ENCODE measurements at regions not wholly inside any gene's neighbourhood (a gene's known extent, or its start where the extent isn't known, plus 50 kb on each side); places are given as distances from the start of the nearest gene placed in this dataset.
A peak's percentile ranks its signal among the peaks of the same experiment; 100 is the strongest.
"Not testable (repeated sequence)": the region's sequence is repeated elsewhere in the genome, so short reads cannot be mapped to it uniquely, and the experiment has no call there.

DNA sequence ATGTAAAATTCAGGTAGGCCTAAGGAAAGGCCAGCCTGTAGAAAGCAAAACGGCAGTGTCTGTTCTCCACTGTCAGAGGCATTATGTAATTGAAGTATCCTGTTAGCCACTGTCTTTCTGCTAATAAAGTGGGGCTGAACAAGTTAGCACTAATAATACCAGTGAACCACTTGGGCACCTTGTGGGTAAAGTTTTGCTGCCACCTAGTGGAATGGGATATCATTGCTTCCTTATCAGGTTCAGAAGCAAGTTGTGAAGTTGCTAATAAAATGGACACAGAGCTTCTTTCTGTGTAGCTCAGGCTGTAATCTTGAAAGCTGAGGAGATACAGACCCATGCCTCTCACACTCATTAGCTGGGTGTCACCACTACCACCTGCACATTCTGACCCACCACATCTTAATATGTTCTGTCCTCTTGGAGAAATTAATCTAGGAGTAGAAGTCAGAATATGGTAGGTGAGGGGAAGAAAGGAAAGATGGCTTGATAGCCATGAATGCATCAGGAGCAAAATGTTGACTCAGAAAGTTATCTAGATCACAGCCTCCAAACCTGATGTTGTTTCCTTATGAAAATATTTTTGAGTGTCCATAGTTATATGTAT is 175.1 kb downstream of the SEPTIN7 start:
- DNase-seq = peak; percentile 91

DNA sequence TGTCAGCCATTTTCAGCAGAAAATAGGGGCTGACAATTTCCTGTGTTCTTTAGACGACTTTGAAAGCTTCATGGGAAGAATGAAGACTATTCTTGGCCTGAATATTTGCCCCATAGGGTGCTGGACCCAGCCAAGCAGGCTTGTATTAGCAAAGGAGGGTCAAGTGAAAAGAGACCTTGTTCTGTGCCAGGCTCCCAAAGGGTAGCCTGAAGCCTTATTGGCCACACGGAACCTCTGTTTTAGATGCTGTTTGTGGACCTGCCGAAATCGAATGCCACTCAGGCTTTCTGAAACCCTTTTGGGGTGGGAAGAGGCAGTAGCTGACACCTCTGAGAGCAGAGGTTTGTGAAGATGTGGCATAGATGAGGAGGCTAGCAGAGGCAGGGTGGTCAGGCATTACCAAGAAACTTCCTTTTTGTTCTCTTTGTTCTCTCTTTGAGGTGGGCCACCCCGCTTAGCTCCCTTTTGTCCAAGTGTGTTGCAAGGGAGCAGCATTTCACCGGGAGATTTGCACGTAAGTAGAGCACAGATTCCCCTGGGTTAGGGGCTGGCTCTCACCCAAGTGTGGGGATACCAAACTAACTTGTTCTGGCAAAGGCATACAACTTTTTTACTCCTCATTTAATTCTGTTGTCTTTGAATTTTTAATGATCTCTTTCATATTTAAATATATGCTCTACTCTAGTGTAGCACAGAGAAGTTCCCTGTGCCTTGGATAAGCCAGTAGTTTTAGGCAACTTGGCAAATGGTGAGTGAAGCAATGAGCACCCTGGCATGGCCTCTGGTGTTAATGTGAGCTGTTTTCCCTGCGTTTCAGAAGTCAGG is 174.0 kb upstream of the EEPD1 start:
- DNase-seq = not testable (repeated sequence)

DNA sequence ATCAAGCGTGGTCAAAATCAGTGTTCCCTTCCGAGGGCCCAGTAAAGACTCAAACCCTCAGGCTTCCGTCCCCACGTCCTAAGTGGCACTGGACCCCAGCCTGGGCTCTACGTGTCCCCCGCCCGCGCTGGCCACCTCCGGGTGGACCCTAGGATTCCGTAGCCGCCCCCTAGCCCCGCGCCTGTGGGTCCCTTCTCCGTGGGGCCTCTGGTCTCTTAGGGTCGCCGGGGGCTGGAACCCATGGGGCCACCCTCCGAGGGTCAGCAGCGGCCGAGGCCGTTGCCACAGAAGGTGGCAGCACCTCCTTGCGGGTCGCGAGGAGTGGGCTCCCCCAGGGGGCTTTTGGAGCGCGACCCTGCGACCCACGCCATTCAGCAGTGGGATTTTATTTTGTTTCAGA is 170.5 kb upstream of the EEPD1 start:
- no peak for DNase-seq

DNA sequence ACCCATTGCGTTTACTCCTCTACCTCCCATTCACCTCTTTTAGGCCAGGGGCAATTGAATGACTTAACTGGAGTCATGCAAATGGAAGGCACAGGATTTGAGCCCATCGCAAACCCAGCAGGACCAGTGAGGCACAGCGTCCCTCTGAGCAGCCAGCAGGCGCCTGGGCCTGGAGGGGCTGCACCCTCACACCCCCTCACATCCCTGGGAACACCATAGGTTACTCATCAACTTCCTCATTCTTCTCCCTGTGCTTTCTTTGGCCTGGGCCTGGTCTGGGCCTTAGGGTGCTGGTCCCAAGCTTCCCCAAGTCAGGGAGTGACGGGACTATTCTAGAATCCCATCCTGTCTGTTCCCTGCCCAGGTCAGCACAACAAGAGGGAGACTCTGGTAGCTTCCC is 169.4 kb upstream of the EEPD1 start:
- no peak for DNase-seq

DNA sequence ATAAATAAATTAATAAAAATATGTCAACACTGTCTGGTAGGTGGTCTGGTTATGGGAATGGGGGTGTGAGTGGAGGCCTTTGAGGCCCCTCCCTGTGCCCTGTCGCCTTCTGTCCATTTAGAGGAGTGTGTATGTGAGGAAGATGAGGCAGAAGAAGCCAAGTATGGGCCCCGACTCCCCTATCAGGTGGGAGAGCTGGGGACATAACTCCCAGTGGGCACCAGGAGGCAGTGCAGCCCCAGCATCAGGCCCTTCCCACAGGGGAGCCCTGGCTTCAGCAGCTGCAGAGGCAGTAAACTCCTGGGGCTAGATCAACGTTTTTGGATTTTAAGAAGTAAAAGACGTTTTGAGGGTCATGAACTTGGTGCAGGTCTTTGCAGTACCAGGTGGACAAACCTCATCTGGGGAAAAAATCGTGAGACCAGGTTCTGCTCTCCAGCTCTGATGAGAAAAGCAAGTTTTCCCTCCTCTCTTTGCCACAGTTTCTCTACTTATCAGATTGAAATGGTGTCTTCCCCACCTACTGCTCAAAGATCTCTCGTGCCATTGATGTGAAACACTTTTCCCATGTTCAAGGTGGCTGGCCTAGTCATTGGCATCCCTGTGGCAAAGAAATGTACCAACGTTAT is 167.8 kb upstream of the EEPD1 start:
- DNase-seq = peak; percentile 89

DNA sequence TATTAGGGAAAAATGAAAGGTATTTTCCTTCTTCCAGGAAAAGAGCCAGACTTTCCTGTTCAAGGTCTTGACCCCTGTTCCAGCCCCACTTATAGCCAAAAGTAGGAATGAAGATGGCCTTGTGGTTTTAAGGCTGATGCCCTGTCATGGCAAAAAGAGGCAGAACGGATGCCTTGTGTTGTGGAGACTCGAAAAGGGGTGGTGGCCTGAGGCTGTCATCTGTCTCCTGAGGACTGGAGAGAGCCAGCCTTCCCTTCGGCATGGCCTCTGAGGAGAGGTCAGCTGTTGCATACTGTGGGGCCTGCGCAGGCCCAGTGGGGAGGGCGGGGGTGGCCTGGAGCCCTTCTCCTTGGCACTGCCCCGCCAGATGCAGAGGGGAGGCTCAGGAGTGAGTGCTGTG is 166.0 kb upstream of the EEPD1 start:
- DNase-seq = no peak

DNA sequence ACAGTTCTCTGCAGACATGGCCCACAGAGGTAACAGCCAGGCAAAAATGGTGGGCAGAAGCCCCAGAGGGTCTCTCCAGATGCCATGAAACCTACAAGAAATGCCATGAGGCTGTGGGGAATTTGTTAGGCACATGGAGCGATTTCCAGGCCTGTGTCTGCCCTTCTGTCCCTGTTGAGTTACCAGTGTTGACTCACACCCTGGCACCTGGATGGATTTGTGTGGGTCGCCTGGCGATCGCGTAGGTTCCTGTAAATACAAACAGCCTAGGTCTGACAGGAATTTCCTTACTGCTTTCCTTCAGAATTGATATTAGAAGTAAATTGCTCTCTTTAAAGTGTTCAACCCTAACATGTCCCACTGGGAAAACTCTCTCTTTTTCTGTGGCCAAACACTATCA is 164.9 kb upstream of the EEPD1 start:
- no peak for DNase-seq

DNA sequence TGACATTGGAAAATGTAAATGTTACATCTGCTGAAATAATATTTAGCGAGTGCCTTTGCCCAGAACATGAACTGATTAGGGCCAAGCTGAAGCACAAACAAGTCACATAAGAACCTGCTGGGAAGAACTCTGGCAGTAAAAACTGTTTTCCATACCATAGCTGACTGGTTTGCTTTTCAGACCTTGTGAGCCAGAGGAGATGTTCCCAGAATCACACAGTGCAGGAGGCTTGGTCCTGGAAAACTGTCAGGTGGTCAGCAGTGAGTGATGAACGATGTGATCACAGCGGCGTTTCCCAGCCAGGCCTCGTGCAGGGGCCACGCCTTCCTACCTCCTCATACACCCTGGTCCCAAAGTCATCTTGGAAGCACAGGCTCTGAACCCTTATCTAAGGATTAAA is 164.2 kb upstream of the EEPD1 start:
- no peak for DNase-seq

DNA sequence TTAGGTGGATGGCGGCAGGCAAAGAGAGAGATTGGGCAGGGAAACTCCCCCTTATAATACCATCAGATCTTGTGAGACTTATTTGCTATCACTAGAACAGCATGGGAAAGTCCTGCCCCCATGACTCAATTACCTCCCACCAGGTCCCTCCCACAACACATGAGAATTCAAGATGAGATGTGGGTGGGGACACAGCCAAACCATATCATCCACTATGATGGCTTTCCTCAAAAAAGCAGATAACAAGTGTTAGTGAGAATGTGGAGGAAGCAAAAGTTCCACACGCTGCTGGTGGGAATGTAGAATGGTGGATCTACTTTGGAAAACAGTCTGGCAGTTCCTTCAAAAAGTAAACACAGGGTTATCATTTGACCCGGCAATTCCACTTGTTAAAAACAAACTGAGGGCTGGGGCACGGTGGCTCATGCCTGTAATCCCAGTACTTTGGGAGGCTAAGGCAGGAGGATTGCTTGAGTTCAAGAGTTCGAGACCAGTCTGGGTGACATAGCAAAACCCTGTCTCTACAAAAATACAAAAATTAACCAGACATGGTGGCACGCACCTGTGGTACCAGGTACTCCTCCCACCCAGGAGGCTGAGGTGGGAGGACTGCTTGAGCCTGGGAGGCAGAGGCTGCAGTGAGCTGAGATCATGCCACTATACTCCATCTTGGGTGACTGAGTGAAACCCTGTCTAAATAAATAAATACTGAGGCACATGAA is 161.4 kb upstream of the EEPD1 start:
- DNase-seq = no peak

DNA sequence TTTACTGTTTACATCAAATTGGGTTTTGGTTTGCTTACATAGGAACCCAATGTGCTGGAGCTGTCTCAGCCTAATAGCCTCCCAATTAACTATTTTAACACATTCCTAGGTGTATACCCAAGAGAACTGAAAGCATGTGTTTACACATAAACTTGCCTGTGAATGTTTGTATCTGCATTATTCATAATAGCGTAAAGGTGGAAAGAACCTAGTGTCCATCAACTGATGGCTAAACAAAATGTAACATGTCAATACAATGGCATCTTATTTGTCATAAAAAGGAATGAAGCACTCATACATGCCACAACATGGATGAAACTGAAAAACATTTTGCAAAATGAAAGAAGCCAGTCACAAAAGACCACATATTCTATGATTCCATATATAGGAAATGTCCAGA is 160.6 kb upstream of the EEPD1 start:
- no peak for DNase-seq

DNA sequence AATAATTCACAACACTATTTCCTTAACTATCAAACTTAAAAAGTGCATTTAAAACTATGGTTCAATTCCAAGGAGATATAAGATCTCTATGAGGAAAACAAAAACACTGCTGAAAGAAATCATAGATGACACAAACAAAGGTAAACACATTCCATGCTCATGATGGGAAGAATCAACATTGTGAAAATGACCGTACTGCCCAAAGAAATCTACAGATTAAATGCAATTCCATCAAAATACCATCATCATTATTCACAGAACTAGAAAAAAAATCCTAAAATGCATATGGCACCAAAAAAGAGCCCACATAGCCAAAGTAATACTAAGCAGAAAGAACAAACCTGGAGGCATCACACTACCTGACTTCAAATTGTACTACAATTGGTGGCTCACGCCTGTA is 159.9 kb upstream of the EEPD1 start:
- no peak for DNase-seq

DNA sequence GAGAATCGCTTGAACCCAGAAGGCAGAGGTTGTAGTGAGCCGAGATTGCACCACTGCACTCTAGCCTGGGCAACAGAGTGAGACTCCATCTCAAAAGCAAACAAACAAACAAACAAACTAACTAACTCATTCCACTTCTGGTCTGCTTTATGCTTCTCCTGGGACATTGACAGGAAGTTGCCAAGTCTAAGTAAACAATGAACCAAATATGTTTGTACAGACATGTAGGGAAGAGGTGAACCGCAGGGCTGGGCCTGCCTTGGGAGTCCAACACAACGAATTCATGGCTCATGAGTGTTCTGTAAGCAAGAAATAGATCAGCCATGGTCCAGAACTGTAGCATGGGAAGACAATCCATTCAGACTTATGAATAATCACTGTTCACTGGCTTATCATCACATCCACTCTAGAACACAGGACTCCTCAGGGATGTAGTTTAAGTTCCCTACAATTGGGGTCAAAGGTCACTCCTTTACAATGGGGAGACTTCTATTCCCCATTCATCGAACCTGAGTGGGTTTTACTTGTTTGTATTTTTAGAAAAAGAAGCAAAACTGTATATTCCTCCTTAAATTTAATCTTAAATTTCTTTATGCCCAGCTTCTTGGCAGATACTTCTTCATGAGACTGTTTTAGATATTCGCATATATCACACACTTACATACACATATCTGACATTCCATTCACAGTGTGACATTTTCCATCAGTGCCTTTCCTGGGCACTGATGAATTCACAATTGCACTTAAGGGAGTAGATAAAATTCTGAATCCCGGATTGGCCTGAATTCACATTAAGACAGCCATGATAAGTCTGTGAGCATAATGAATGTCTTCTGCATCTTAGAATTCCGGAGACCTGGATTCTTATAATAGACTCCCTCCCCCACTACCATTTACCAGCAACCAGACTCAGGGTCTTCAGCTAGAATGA is 159.1 kb upstream of the EEPD1 start:
- DNase-seq = no peak

DNA sequence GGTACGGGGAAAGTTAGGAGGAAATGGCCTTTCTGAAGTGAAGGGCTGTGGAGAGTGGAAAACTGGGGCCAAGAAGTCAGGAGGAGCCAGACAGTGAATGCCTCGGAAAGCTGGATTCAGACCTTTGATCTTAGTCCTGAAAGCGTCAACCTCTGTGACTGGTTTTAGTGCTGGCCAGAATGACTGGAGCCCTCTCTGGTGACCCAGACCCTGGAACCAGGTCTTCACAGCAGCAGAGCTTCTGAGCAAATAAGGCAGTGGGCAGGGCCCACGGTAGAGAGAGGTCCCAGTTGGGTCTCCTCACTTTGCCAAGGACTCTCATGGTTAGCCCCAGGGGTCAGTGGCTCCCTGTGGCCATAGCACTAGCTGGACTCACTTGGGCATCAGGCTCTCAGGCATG is 157.7 kb upstream of the EEPD1 start:
- no peak for DNase-seq

DNA sequence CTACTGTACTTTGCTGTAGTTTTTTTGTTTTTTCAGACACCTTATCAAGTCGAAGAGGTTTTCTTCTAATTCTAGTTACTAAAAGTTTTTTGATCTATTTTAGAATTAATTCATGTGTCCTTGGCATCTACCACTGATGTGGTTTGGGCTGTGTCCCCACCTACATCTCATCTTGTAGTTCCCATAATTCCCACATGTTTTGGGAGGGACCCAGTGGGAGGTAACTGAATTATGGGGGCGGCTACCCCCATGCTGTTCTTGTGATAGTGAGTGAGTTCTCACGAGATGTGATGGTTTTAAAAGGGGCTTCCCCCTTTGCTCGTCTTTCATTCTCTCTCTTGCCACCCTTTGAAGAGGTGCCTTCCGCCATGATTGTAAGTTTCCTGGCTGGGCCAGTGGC is 154.6 kb upstream of the EEPD1 start:
- DNase-seq = no peak

DNA sequence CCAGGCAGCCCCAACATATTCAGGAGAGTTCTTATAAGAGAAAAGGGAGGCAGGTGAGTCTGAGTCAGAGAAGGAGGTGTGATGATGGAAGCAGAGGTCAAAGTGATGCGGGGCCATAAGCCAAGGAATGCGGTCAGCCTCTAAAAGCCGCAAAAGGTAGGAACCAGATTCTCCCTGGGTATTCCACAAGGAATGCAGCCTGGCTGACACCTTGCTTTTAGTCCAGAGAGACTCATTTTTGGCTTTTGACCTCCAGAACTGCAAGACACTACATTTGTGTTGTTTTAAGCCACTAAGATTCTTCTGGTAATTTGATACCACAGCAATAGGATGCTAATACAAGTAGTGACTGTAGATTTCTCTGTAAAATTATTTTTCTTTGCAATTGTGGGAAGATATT is 151.5 kb upstream of the EEPD1 start:
- DNase-seq = no peak

DNA sequence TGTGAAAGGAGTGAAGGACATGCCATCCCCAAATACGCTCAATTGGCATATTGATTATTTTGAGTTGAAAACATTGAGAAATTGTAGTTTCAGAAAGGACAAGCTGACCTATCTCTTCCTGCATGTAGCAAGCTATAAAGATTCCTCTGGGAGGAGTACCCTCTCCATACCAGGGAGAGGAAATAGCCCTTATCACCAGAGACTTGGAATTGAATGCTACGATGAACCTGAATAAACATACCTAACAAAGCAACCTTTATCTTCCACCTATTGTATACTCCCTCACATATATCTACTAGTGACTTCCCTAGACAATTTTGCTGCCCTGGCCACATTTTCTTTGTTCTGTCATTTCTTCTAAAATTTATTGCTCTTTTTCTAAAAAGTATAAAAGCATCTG is 150.2 kb upstream of the EEPD1 start:
- no peak for DNase-seq

DNA sequence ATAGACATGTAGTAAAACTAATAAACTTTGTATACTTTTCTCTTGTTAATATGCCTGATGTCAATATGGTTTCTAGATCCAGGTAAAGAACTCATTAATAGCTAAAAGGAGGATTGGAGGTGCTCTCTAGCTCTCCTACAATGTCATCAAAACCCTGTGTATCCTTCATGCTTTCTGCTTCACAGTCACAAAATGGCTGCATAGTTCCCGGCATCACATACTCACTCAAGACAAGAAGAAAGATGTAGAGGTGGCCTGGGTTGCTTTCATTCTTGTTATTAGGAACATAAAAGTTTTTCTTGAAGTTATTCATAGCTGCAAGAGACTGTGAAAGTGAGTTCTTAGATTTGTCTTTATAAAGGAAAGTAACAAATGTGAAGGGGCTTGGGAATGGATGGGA is 149.7 kb upstream of the EEPD1 start:
- DNase-seq = no peak

DNA sequence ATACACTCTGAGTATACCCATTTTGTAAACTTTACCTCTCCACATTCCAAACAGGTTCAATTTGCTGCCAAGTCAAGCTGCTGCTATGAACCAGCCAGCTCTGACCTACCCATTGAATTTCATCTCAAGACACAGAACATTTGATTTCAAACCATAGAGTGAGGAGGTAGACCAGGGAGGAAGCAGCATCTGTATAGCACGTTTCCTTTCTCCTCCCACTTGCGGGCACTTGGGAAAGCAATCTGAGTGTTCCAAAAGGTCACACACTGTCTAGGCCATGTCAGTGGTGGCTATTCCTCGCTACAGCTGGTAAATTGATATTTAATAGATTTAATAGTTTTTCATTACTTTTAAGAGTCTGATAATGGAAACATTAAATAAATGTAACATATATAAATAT is 147.8 kb upstream of the EEPD1 start:
- no peak for DNase-seq

DNA sequence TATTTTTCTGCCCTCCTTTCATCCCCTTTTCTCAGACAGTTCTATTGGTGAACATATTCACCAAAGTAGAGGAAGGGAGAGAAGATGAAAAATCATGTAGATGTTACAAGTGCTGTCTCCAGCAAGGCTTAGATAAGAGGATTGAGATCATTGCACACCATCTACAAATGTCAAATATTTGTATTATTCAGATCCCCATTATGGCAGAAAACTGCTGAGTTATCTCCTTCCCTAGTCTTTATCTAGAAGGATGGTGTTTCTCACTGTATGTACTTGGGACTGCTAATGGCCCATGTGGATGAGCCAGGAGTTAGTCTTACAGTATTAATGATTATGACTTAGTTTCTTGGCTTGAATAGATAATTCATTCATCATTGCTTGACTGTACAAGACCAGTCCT is 147.2 kb upstream of the EEPD1 start:
- DNase-seq = no peak

DNA sequence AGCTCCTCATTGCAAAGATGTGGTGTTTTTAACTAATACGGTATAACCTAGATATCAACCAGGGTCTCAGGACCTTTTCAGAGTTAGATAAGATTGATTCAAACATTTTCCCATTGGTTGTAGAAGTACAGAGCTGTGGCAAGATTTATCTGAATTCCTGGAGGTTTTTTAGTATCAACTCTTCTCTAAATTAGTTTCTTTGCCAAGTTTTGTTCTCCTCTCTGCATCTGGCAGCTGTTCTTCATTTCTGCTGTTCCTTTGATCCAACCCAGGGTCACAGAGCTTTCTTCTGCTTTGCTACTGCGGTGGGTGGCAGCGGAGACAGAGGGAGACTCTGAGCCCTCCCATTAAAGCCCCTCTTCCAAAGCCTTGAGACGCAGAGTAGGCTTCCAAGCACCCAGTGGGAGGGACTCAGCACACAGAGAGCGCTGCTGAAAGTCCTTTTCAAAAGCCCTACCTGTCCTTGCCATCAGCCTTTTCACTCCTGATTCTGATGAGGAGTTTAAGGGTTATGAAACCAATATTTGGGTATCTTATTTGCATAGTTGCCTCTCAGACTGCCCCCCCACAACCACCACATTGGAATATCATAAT is 146.3 kb upstream of the EEPD1 start:
- DNase-seq = no peak

DNA sequence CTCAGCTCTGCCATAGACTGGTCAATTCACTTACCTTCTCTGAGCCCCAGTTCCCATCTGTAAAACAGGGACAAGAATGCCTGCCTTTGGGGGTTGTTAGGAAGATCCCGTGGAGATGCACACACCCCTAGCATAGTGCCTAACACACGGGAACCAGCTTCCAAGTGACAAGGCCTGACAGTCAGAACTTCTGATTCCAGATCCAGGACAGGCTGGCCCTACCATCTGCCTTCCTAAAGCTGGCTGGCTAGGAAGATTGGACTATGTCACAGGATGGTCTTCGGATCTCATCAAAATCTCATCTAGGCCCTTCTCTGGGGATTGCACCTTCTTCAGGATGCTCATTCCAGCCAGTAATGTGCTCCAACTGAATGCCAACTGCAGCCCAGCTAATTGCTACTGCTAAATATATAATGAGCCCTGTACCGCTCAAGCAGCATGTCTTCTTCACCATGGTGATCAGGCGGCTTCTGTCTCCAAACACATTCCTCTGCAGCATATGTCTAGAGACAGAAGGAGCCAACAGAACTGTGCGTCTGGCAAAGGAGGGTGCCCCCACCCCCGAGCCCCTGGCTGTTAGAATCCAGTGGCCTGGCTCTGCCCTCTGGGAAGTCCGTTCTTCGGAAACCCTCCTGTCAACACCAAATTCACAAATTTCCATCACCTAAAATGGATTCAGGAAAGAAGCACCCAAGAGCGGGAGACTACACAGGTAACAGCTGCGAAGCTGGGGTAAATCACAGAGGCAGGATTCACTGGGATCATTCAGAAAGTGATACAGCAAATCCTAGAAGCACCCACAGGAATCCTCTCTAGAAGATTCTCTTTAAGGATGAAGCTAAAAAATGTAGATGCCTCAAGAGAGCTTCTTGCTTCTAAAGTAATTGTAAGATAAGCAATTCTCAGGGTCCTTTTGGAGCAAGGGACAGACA is 142.1 kb upstream of the EEPD1 start:
- DNase-seq = no peak

All from hematopoietic multipotent progenitor cell treated with erythropoietin and hydrocortisone succinate and interleukin-3 and kit ligand, for 6 days (in vitro differentiated cells).